Motor neuron (in vitro differentiated cells): ENCODE measurements at regions not wholly inside any gene's neighbourhood (a gene's known extent, or its start where the extent isn't known, plus 50 kb on each side); places are given as distances from the start of the nearest gene placed in this dataset.
A peak's percentile ranks its signal among the peaks of the same experiment; 100 is the strongest.

Experiments used
- ATAC-seq, 8 experiments: fragments of 200-7000 bp; cut with Tn5 transposase; replicated peaks in 6 of 8; 2 replicates each; pipeline ENCODE4 v1.8.0; 2021; ENCODE audit warnings: mild to moderate bottlenecking in 8 of 8, moderate library complexity in 8 of 8
- H3K27ac ChIP-seq, 2 donors: fragments of 250-450 bp; sonication (Bioruptor Pico); 2 replicates each; pipeline ENCODE4 v1.9.0; 2021; ENCODE audit warnings: antibody characterized with exemption in 2 of 2, mild to moderate bottlenecking in 2 of 2, moderate library complexity in 1 of 2
- H3K4me1 ChIP-seq, 2 donors: fragments of 250-450 bp; sonication (Bioruptor Pico); replicated peaks in 1 of 2; 2 replicates each; pipeline ENCODE4 v1.6.1; 2021; ENCODE audit warnings: antibody characterized with exemption in 2 of 2, mild to moderate bottlenecking in 2 of 2, moderate library complexity in 1 of 2
- H3K4me3 ChIP-seq, 5 donors: fragments of 250-450 bp; sonication (Bioruptor Pico); 2 replicates each; pipeline ENCODE4 v1.9.0; 2021; ENCODE audit warnings: antibody characterized with exemption in 5 of 5, mild to moderate bottlenecking in 5 of 5, moderate library complexity in 4 of 5
- WGBS, 10 experiments: fragments of 450-650 bp; shearing (Covaris generic); methylation state at CpG; one replicate each; pipeline ENCODE4 v1.0.0; 2022; 5-methylcytosine and 5-hydroxymethylcytosine counted together
- in situ Hi-C, 9 experiments: fragments of 400-800 bp; cut with MboI; loops; one replicate each; pipeline ENCODE4 v1.15.0; 2021; ENCODE audit warnings: low sequenced_read_pairs in 9 of 9, low pct_unique_long_range_greater_than_20kb in 2 of 9; ENCODE audit not compliant: unreplicated experiment in 9 of 9

DNA sequence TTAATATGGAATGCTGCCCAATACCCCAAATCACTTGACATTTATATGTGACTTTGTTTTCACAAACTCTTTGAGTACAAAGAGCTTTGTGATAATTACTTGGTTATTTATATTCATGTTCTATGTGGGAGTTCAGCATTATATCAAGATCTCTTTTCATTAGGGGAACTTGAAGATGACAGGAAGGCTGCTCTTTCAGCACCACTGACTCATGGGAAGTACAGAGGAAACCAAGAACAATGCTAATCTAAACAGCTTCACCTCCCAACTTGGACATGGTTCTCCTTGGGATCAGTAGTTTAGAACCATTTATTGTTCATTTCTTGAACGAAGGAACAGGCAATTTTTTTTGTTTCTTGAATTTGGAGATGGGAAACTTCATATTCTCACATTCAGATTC lies 184.0 kb upstream of the AFF2 start:
- Histone ChIP-seq H3K27ac (no peak overlapping the region), H3K4me3 (no peak overlapping the region), H3K4me1 (peaks cover 0 to 5% of the 10 kb centered on the region in 2 donors)
- in situ Hi-C loops = no loop called here
- ATAC-seq = no peak
- 0 to 100% (median 71%) methylated on average over 1 of the region's 1 CpG; no CpG with 5 or more reads in 5 of the 10 experiments for WGBS, 10 experiments

DNA sequence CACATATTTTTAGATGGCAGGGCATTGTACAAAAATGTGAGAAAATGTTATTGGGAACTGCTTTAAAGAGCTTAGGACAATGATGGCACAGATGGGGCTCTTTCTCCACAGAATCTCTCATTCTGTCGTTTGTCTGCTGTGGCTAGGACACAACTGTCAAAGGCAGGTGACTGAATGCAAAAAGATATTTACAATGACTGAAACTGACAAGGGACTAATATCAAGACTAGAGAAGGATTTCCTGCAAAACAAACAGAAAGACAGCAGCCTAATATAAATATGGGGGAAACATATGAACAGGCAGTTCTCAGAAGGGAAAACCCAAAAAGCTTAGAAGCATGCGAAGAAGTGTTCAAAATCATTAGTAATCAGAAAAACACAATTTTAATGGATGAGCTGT lies 177.5 kb upstream of the AFF2 start:
- no peak for ATAC-seq
- Histone ChIP-seq H3K4me3 (no peak overlapping the region), H3K4me1 (no peaks in the 10 kb centered on the region), H3K27ac (no peak overlapping the region)
- in situ Hi-C loops = no loop called here
- WGBS, 10 experiments = 17 to 67% (median 40%) methylated on average over 1 to 2 of the region's 2 CpGs; no CpG with 5 or more reads in 6 of the 10 experiments

DNA sequence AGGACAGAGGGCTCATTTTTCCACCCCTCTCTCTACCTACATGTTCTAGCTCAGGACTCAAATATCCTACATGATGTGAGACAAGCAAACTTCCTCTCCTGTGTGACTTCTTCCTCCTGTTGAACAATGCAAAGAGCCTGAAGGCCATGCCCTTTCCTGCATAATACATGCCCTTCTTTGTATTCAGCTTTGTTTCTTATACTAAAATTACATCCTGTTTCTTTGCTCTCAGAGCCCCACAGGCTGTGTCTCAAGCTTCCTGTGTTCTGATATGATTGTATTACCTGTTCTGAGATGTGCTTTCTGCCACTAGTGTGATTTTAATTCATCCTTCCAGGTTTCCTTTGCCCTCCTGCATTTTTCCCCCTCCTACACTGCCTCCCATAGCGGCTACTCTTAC lies 166.4 kb upstream of the AFF2 start:
- Histone ChIP-seq H3K27ac (no peak overlapping the region), H3K4me3 (no peak overlapping the region), H3K4me1 (no peaks in the 10 kb centered on the region)
- ATAC-seq = no peak
- in situ Hi-C loops = no loop called here
- 0 to 90% (median 53%) methylated on average over 1 of the region's 1 CpG; no CpG with 5 or more reads in 6 of the 10 experiments for WGBS, 10 experiments

DNA sequence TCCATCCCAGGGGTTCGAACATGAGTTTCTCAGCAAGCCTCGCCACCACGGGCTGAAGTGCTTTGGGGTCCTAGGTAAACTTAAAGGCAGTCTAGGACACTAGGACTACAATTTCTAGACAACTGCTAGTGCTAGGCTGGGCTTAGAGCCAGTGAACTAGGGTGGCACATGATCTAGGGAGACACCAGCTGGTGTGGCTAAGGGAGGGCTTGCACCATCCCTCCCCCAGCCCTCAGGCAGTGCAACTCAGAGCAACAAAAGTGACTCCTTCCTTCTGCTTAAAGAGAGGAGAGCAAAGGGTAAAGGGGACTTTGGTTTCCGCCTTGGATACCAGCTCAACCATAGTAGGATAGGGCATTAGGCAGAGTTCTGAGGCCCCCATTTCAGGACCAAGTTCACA lies 162.5 kb upstream of the AFF2 start:
- 10 to 65% methylated on average over 2 to 4 of the region's 4 CpGs; no CpG with 5 or more reads in 8 of the 10 experiments for WGBS, 10 experiments
- Histone ChIP-seq H3K27ac (no peak overlapping the region), H3K4me1 (no peaks in the 10 kb centered on the region), H3K4me3 (no peak overlapping the region)
- in situ Hi-C loops = no loop called here
- ATAC-seq = no peak

DNA sequence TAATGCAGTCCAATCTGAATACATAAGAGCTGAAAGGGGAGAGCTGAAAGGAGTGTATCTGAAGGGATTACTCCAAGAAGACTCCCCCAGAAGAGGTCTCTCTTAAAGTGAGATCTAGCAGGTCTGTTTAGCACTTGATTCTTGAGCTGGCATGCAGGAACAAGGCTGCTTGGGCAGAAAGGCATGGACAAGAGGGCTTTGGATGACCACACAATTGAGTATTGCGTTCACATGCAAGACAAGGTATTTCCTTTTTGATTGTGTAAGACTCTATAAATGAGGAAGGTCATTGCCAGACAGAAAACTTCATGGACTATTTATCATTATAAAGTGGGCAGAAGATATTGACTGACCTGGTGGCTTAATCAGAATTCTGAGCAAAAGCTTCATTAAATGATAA lies 145.5 kb upstream of the AFF2 start:
- 40 to 100% (median 56%) methylated on average over 1 of the region's 1 CpG; no CpG with 5 or more reads in 6 of the 10 experiments for WGBS, 10 experiments
- no peak overlapping the region for H3K4me3 ChIP-seq
- H3K4me1 ChIP-seq = no peaks in the 10 kb centered on the region
- no peak overlapping the region for H3K27ac ChIP-seq
- in situ Hi-C loops = no loop called here
- no peak for ATAC-seq

- H3K27ac ChIP-seq = no peak overlapping the region
- in situ Hi-C loops = no loop called here
- no peak overlapping the region for H3K4me3 ChIP-seq
- no peak for ATAC-seq
- H3K4me1 ChIP-seq = peaks cover 0 to 2% of the 10 kb centered on the region in 2 donors
These were observed 138.8 kb upstream of the AFF2 start for GRCh38 chrX:148361641-148362040.

- no peak for ATAC-seq
- Histone ChIP-seq H3K27ac (no peak overlapping the region), H3K4me1 (peaks cover 0 to 2% of the 10 kb centered on the region in 2 donors), H3K4me3 (no peak overlapping the region)
- in situ Hi-C loops = no loop called here
- 0 to 82% (median 44%) methylated on average over 1 to 3 of the region's 3 CpGs; no CpG with 5 or more reads in 4 of the 10 experiments for WGBS, 10 experiments
These were observed 136.8 kb upstream of the AFF2 start for GRCh38 chrX:148363471-148364235.

- 13 to 86% (median 33%) methylated on average over 1 to 2 of the region's 2 CpGs; no CpG with 5 or more reads in 5 of the 10 experiments for WGBS, 10 experiments
- Histone ChIP-seq H3K27ac (no peak overlapping the region), H3K4me1 (peaks cover 0 to 2% of the 10 kb centered on the region in 2 donors), H3K4me3 (no peak overlapping the region)
- in situ Hi-C loops = no loop called here
- ATAC-seq = no peak
These were observed 135.2 kb upstream of the AFF2 start for GRCh38 chrX:148365233-148365632.

DNA sequence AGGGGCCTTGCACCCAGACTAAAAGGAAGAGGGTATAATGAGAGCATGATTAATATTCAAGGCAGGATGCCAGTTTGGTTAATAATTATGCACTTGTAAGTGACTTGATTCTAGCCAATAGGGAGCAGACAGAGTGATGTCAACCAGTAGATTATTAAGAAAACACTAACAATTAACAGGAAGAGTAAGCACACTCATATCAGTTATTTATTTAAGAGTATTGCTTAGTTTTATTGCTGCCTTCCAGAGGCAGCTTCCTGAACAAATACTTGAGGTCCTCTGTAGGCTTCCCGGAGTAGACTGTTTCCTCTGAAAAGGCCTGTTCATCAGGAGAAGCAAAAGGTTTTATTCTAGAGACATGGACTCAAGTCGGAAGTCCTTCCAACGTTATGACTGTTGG lies 129.1 kb upstream of the AFF2 start:
- in situ Hi-C loops = no loop called here
- no peak for ATAC-seq
- Histone ChIP-seq H3K4me1 (peaks cover 0 to 4% of the 10 kb centered on the region in 2 donors), H3K4me3 (no peak overlapping the region), H3K27ac (no peak overlapping the region)
- WGBS, 10 experiments = 0 to 76% (median 28%) methylated on average over 1 to 2 of the region's 3 CpGs; no CpG with 5 or more reads in 7 of the 10 experiments

GRCh38 chrX:148372925-148373324 lies 127.5 kb upstream of the AFF2 start:
- no peak overlapping the region for H3K27ac ChIP-seq
- no peak for ATAC-seq
- H3K4me1 ChIP-seq = peaks cover 0 to 2% of the 10 kb centered on the region in 2 donors
- no peak overlapping the region for H3K4me3 ChIP-seq
- in situ Hi-C loops = no loop called here
- 0 to 83% (median 50%) methylated on average over 1 of the region's 4 CpGs; no CpG with 5 or more reads in 6 of the 10 experiments for WGBS, 10 experiments

GRCh38 chrX:148376342-148376741 lies 124.1 kb upstream of the AFF2 start:
- Histone ChIP-seq H3K4me1 (no peaks in the 10 kb centered on the region), H3K27ac (no peak overlapping the region), H3K4me3 (no peak overlapping the region)
- in situ Hi-C loops = no loop called here
- ATAC-seq = no peak
- 70 to 100% (median 84%) methylated on average over 2 to 3 of the region's 3 CpGs; no CpG with 5 or more reads in 5 of the 10 experiments for WGBS, 10 experiments

DNA sequence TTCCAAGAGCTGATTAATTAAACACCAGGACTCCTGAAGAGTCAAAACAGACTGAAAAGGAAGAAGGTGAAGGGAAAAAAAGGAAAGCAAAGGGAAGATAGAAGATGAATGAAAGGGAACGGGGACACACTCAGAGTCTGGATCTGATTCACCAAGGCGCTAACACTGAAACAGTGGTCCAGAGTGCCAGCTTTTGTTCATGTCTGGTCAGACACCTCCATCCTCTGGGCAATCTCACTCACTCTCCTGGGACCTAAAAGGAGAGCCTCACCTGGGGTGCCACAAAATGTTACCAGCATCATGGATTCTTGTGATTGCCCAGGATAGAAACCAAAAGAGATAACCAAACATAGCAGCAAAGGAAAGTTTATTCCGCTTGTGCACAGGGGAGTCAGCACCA lies 120.3 kb upstream of the AFF2 start:
- Histone ChIP-seq H3K4me1 (no peaks in the 10 kb centered on the region), H3K4me3 (no peak overlapping the region), H3K27ac (no peak overlapping the region)
- in situ Hi-C loops = no loop called here
- ATAC-seq = no peak
- WGBS, 10 experiments = 20 to 100% (median 68%) methylated on average over 1 to 3 of the region's 3 CpGs; no CpG with 5 or more reads in 5 of the 10 experiments

DNA sequence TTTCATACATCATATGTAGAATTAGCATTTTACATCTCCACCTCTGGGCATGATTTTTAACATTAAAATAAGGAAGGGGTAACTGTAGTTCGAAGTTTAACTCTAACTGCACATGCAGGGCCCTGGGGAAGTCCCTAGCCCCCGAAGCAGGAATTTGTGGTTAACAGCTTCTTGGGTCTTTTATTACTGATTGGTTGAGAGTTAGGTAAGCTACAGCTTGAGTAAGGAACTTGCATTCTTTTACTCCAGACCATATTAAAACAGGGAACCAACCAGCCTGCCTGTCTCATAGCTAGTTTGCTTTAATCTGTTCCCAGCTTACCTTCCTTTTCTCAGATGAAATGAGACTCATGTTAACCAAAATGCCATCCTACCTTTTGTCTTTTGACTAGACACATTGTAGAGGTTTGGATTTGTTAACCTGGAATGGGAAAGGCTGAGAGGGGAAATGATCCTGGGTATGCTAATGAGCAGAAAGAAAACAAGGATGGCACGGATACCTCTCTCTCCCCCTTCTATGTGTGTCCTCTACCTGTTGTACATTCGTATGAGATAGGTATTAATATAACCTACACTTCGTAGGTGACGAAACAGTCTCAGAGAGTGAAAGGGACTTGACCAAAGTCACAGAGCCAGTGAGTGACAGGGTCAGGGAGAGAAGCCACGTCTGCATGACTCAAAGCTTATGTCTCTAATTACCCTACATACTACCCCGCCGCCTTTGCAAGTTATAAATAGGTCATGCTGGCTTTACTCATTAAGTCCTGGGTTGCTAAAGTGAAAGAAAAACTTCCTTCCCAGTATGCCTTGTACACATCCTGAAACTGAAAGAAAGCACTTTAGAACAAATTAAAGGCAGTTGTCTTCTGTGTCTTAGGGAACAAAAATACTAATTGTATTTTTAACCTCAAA lies 119.5 kb upstream of the AFF2 start:
- Histone ChIP-seq H3K4me1 (no peaks in the 10 kb centered on the region), H3K27ac (no peak overlapping the region), H3K4me3 (no peak overlapping the region)
- peak in 2 of 8 experiments; percentile 56 to 87 for ATAC-seq
- in situ Hi-C loops = no loop called here
- 18 to 100% (median 48%) methylated on average over 1 to 9 of the region's 9 CpGs; no CpG with 5 or more reads in 3 of the 10 experiments for WGBS, 10 experiments
